Tibial artery (tissue), 4 donors: ENCODE measurements at regions not wholly inside any gene's neighbourhood (a gene's known extent, or its start where the extent isn't known, plus 50 kb on each side); places are given as distances from the start of the nearest gene placed in this dataset.

Source experiments
- DNase-seq, 2 donors: peaks; one replicate each; pipeline ENCODE4 v3.0.0-alpha.2; 2019
- H3K27ac ChIP-seq, 2 donors: fragments of 200-600 bp; sonication (generic) in 1 of 2; 1 replicate in 1 of 2; 2 replicates in 1 of 2; pipeline ENCODE4 v1.5.1; 2018 to 2019; ENCODE audit warnings: mild to moderate bottlenecking in 1 of 2
- H3K27me3 ChIP-seq, 2 donors: fragments of 200-600 bp; sonication (generic) in 1 of 2; one replicate each; pipeline versions ENCODE4 v1.5.1 to v1.6.0; 2016 to 2019
- H3K36me3 ChIP-seq, 3 donors: fragments of 200-600 bp; sonication (generic) in 2 of 3; one replicate each; pipeline ENCODE4 v1.5.1; 2016 to 2019; ENCODE audit warnings: mild to moderate bottlenecking in 2 of 3
- H3K4me1 ChIP-seq, 4 donors: fragments of 200-600 bp; sonication (generic) in 2 of 4; 1 replicate in 3 of 4; 2 replicates in 1 of 4; pipeline ENCODE4 v1.5.1; 2016 to 2019
- H3K4me3 ChIP-seq, 2 donors: fragments of 200-600 bp; sonication (generic) in 1 of 2; 1 replicate in 1 of 2; 2 replicates in 1 of 2; pipeline ENCODE4 v1.5.1; 2018 to 2019; ENCODE audit warnings: mild to moderate bottlenecking in 2 of 2
- H3K9me3 ChIP-seq, 3 donors: fragments of 200-600 bp; sonication (generic) in 1 of 3; one replicate each; pipeline ENCODE4 v1.5.1; 2016 to 2019
- CTCF ChIP-seq, 2 experiments: fragments of 200-600 bp in 1 of 2; fragments of 450-650 bp in 1 of 2; IDR thresholded peaks; one replicate each; pipeline ENCODE4 v1.5.1; 2017 to 2019; ENCODE audit warnings: antibody characterized with exemption in 2 of 2, mild to moderate bottlenecking in 1 of 2, moderate library complexity in 1 of 2
- intact Hi-C: fragments of 100-400 bp; cut with DNase I; formaldehyde crosslinking; loops from one replicate; pipeline ENCODE4 v1.15.0; 2023; ENCODE audit warnings: low total_unique reads

DNA sequence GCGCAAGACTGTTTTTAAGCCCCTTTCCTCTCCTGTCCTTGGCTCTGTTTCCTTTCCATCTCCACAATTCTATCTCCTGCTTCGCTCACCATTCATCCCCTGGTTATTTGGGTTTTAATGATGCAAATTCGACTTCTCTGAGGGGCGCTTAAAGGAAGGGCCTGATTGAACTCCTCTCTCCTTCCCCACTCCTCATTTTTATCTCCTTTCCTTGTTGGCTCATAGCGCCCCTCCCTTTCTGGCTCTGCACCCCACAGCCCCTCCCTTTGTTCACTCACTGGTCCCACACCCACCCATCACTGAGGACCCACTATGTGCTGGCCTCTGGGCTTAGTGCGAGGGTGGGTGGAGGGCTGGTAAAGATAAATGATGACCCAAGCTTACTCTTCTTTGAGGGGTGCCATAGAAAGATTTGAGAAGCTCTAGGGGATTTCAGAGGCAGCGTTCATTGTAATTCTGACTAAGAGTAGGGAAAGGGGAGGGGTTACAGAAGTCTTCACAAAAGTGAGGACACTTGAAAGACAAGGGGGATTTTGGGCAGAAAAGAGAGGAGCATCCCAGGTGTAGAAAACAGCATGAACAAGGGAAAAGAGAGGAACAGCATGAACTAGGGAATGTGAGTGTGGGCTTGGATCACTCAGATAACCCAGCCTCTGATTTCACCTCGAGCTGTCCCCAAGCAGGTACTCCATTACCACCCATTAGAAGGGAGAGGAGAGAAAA is 507.8 kb downstream of the CD83 start:
- Histone ChIP-seq H3K27me3 (peaks cover 0 to 25% of the 10 kb centered on the region in 2 donors), H3K4me3 (no peak overlapping the region), H3K4me1 (peaks cover 0 to 3% (median 0%) of the 10 kb centered on the region in 4 donors), H3K9me3 (no peaks in the 10 kb centered on the region), H3K27ac (no peak overlapping the region), H3K36me3 (no peaks in the 10 kb centered on the region)
- TF ChIP-seq CTCF (IDR thresholded peaks at IDR 0.05) = no peak
- DNase-seq = no peak
- intact Hi-C loops = no loop called here

GRCh38 chr6:14626556-14626955 is 509.0 kb downstream of the CD83 start:
- H3K4me3 ChIP-seq = no peak overlapping the region
- peaks cover 0 to 3% (median 0%) of the 10 kb centered on the region in 4 donors for H3K4me1 ChIP-seq
- H3K27ac ChIP-seq = no peak overlapping the region
- peaks cover 0 to 15% of the 10 kb centered on the region in 2 donors for H3K27me3 ChIP-seq
- no peak for TF ChIP-seq CTCF (IDR thresholded peaks at IDR 0.05)
- no peaks in the 10 kb centered on the region for H3K36me3 ChIP-seq
- intact Hi-C loops = no loop called here
- DNase-seq = no peak
- H3K9me3 ChIP-seq = no peaks in the 10 kb centered on the region

GRCh38 chr6:14630016-14630415 is 512.4 kb downstream of the CD83 start:
- H3K9me3 ChIP-seq = no peaks in the 10 kb centered on the region
- no peak for DNase-seq
- no peak for TF ChIP-seq CTCF (IDR thresholded peaks at IDR 0.05)
- intact Hi-C loops = no loop called here
- H3K4me3 ChIP-seq = no peak overlapping the region
- H3K4me1 ChIP-seq = no peaks in the 10 kb centered on the region
- H3K27me3 ChIP-seq = peaks cover 0 to 7% of the 10 kb centered on the region in 2 donors
- no peaks in the 10 kb centered on the region for H3K36me3 ChIP-seq
- H3K27ac ChIP-seq = no peak overlapping the region

- no peak overlapping the region for H3K4me3 ChIP-seq
These were observed 515.9 kb downstream of the CD83 start for GRCh38 chr6:14633479-14633878.

GRCh38 chr6:14634072-14634471 is 516.5 kb downstream of the CD83 start:
- no peak overlapping the region for H3K27ac ChIP-seq
- H3K4me3 ChIP-seq = no peak overlapping the region
- H3K27me3 ChIP-seq = peaks cover 0 to 7% of the 10 kb centered on the region in 2 donors
- DNase-seq = no peak
- H3K4me1 ChIP-seq = peaks cover 0 to 6% (median 3%) of the 10 kb centered on the region in 4 donors
- H3K9me3 ChIP-seq = no peaks in the 10 kb centered on the region
- intact Hi-C loops = no loop called here
- TF ChIP-seq CTCF (IDR thresholded peaks at IDR 0.05) = no peak
- no peaks in the 10 kb centered on the region for H3K36me3 ChIP-seq

More at GRCh38 chr6:14633479-14633878, 515.9 kb downstream of the CD83 start:
- DNase-seq = no peak
- TF ChIP-seq CTCF (IDR thresholded peaks at IDR 0.05) = no peak
- intact Hi-C loops = no loop called here
- Histone ChIP-seq H3K27me3 (peaks cover 0 to 7% of the 10 kb centered on the region in 2 donors), H3K27ac (no peak overlapping the region), H3K4me1 (peaks cover 0 to under 1% (median 0%) of the 10 kb centered on the region in 4 donors), H3K36me3 (no peaks in the 10 kb centered on the region), H3K9me3 (no peaks in the 10 kb centered on the region)
